ENCODE measurements at regions not wholly inside any gene's neighbourhood (a gene's known extent, or its start where the extent isn't known, plus 50 kb on each side); places are given as distances from the start of the nearest gene placed in this dataset.

GRCh38 chr16:63008688-63009087 lies 972.5 kb upstream of the CDH8 start:
- no peak for DNase-seq

GRCh38 chr16:63005356-63005755 lies 969.1 kb upstream of the CDH8 start:
- no peak for DNase-seq

- no peak for DNase-seq
Measured at GRCh38 chr16:62989480-62989879, 953.2 kb upstream of the CDH8 start.

DNA sequence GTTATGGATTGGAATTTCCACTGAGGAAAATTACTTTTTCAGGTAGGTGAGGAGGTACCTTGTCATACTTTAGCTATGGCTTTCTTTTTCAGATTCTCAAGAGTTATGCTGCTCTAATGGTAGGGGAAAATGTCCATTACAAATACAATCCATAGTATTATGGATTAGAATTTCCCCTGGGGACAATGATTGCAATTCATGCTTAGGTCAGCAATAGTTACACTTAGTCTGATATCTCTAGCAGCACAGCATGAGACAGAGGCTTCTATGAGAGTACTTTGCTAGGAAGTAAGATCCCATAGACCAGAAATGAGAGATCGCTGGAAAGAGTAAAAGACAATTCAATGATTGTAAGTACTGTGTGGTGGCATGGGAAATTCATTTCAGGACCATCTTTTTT lies 949.5 kb upstream of the CDH8 start:
- DNase-seq: no peak

DNA sequence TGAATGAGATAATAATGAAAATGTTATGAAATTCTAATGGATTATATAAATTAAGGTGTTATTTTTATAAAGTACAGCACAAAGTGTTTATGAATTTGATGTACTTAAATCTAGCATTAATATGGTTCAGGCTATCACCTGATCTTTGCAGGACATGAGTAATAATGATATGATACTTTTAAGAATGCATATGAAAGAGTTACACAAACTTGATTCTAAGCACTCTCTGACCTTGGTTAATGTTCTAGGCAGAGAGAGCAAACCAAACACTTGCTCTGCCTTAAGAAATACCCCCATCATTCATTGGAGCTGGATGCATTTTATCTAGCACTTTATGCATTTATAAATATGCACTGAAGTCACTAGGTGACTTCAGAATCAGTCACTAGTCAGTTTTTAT lies 942.2 kb upstream of the CDH8 start:
- no peak for DNase-seq

DNA sequence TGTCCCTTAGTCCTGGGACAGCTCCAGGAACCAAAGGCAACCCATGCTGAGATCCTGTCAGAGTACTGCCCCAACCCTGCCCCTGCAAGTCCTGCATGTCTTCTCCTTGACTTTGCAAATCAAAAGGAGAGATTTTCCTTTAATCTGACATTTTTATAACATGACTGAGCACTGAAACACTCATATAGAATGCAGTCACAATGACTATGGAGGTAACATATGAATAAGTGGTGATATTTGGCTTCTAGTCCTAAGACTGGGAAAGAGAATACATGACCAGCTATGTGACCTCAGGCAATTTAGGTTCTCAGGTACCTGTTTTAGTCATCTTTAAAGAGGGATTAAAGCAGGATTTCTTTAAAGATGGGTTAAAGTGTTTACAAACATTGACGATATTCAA lies 941.6 kb upstream of the CDH8 start:
- DNase-seq: no peak

- no peak for DNase-seq
Measured at GRCh38 chr16:62974424-62974823, 938.2 kb upstream of the CDH8 start.

DNA sequence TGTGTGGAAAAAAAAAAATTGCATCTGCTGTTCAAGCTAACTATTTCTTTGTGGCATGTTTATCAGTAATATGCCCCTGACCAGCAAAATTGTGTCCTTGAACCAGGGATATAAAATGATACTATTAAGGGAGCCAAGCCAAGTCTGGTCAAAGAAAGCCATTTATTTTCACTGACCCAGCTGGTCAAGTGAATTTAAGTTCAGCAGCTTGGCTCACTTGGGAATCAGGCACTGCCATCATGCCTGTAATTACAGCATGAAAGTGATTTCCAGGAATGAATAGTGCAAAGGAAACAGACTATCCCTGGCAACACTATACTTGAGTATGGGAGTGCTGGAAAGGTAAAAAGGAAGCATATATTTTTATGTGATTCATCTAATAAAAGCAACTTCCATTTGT lies 934.6 kb upstream of the CDH8 start:
- no peak for DNase-seq

GRCh38 chr16:62969711-62970318 lies 933.6 kb upstream of the CDH8 start:
- no peak for DNase-seq

DNA sequence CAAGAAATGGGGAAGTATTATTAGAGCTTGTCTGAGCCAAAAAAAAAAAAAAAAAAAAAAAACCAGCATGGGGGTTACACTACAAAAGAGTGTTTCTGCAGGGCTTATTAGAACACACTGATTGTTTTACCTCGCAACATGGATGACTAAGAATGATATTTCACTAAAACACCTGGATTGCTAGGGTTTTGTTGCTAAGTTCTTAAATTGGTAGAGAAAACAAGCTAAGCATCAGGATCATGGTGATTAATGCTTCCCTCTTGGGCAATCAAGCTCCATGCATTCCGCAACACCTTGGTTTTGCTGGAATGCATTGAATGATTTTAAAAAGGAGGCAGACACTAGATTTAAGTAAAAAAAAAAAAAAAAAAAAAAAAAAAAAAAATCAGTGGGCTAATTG lies 931.4 kb upstream of the CDH8 start:
- DNase-seq: no peak

DNA sequence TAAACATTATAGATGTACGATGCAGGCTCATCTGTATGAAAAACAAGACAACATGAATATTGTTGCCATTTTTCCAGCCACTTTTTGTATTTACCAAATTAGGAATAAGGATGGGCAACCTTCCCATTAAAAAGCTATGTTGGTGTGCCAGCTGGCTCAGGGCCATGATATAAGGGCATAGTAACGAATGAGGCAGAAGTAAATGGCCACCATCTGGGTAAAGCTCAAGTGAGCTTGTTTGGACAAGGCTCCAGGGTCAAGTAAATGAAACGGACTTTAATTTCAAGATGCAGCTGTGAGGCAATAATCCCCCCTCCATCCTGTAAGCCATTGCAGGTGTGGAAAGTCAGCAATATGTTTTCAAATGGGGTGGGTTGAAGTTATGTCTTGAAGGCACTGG lies 930.9 kb upstream of the CDH8 start:
- no peak for DNase-seq

GRCh38 chr16:62966626-62967025 lies 930.4 kb upstream of the CDH8 start:
- no peak for DNase-seq

DNA sequence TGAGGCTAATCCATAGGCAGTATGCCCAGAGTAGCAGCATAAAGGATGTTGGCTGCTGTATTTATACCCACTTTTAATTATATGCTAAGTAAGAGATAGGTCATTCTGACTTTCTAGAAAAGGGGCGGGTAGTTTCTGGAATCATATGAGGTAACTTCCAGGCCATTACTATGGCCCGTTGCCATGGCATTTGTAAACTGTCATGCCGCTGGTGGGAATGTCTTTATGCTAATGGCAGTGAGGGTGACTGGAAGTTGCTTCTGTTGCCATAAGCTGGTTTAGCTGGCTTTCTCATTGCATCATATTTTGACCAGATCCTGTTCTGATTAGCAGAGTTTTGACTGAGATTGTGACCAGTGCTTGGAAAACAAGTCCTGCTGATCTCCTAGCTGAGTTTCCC lies 929.6 kb upstream of the CDH8 start:
- DNase-seq: no peak

DNA sequence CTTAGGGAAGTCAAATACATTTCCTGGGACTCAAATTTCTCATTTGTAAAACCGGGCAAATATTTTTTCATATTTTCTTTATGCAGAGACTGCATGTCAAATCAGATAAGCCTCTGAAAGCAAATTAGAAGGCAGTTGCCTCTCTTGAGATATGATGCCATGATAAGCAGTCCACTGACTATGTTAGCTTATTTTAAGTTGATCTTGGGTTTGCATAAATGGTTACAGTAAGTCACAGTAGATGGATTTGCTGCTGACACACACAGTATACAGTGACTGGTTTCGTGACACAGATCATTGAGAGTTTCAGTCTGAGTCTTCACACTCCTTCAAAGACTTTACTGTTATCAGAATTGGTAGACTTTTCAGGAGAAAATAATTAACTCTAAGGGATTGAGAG lies 927.6 kb upstream of the CDH8 start:
- no peak for DNase-seq

- DNase-seq: no peak
Measured at GRCh38 chr16:62955033-62955349, 918.8 kb upstream of the CDH8 start.

GRCh38 chr16:62954144-62955032 lies 918.1 kb upstream of the CDH8 start:
- DNase-seq: no peak

DNA sequence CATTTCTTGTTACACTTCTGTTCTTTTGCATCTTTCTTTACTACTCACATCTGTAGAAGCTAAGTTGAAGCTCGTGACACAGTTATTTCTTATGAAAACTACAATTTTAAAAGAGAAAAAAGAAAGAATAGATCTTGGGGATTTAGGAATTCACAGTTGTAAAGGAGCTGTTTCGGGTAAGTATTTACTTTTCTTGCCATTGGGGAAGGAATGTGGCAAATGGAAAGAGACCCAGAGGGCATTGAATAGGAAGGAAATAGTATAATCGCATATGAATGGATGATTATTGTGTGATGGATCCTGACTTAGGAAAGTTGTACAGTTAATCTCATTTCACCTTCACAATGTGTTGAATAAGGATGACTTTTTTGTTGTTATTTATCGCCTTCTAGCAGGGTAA lies 914.1 kb upstream of the CDH8 start:
- no peak for DNase-seq

- no peak for DNase-seq
Measured at GRCh38 chr16:62940569-62940968, 904.3 kb upstream of the CDH8 start.

DNA sequence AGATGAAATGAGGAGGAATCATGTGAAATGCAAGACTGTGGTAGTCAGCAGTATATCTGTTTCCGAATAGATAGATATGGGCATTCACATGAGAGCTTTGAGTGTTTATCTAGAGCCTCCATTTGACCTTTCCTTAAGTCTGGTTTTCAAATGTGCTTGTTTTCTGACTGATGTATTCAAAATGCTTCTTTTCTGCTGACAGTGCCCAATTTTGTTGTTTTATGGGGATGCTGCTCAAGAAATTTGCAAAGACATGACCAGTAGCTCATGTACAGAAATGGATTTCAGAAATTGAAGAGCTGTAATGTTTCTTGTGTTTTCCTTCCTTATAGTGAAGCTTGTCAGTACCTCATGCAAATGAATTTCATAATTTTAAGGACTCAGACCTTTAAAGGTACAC lies 903.4 kb upstream of the CDH8 start:
- no peak for DNase-seq

DNA sequence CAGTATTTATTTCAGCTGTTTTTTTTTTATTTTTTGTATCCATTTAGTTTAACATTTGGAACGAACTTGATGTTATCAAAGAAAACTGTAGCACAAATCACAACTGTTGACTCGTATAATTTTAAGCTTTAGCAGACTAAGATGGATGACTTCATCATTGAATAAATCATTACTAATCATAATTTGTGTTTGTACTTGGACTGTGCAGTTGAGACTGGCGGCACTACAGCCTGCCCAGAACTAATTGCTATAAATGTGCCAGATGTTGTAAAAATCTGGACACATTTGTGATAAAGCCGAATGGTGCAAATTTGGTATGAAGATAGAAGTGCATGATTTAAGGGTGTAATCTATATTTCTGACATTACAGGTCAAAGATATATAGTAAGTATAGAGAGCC lies 897.7 kb upstream of the CDH8 start:
- DNase-seq: no peak

DNA sequence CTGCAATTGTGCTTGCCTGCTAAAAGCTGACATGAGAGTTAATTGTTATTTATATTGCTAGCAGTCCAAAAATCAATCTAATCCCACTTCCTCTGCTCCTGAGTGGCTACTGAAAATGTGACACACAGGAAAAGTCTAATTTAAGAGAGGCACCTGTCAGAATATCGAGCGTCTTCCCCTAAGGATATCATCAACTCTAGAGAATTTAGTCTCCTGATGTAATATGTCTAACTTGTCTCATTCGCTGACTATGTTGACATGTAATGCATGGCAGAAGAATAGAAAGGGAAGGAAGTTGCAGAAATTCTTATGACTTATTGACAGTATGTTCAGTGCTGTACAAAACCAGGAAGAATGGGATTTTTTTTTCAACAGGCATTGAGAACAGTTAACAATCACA lies 893.4 kb upstream of the CDH8 start:
- no peak for DNase-seq

DNA sequence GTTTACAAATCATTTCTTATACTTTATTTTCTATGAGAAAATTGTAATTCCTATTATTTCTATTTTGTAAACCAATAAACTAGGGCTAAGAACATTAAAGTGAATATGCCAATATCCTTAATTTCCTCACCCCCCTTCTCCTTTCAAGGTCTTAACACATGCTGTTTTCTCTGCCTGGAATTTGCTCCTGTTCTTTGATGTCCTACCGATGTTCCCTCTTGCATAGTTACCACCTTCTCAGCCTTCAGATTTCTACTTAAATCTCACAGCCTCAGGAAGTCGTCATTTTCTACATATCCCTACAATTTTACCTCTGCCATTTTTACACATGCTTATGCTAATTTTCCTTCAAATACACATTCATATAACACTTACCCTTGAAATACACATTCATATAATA lies 890.9 kb upstream of the CDH8 start:
- no peak for DNase-seq

GRCh38 chr16:62926121-62926801 lies 890.0 kb upstream of the CDH8 start:
- no peak for DNase-seq

DNA sequence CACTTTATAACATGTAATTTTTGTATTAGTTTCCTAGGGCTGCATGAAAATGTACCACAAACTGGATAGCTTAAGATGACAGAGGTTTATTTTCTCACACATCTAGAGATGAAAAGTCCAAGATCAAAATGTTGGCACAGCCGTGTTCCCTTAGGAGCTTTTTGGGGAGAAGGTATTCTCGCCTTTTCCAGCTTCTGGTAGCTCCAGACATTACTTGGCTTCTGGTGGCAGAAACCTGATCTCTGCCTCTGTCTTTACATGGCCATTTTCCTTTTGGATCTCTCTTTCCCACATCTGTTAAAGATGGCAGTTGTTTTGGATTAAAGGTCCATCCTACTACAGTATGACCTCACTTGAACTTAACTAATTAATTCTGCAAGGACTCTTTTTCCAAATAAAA lies 885.7 kb upstream of the CDH8 start:
- no peak for DNase-seq

Data from NCI-H2029 treated with DMSO at 0.1 percent for 48 hours (cell line).